ENCODE measurements at regions not wholly inside any gene's neighbourhood (a gene's known extent, or its start where the extent isn't known, plus 50 kb on each side); places are given as distances from the start of the nearest gene placed in this dataset.

GRCh38 chr5:164002214-164002613 lies 496.8 kb downstream of the MAT2B start:
- Histone ChIP-seq H3K36me3 (ENCODE audit: control insufficient read depth in 2 of 2, extremely low read depth in 1 of 2, insufficient read depth in 2 of 2, low read length in 2 of 2) (no peaks in the 10 kb centered on the region), H4K20me1 (ENCODE audit: control insufficient read depth, extremely low read depth, insufficient read depth, low read length) (no peaks in the 10 kb centered on the region), H3K9me1 (ENCODE audit: control insufficient read depth, extremely low read depth, insufficient read depth, low read length) (no peaks in the 10 kb centered on the region), H3K4me1 (ENCODE audit: control insufficient read depth, extremely low read depth, insufficient read depth, low read length) (no peaks in the 10 kb centered on the region), H3K27me3 (ENCODE audit: control insufficient read depth, extremely low read depth, insufficient read depth, low read length) (no peaks in the 10 kb centered on the region), H2AFZ (ENCODE audit: control insufficient read depth, low read length) (no peak overlapping the region), H3K79me2 (ENCODE audit: control insufficient read depth, insufficient read depth, low read length) (no peaks in the 10 kb centered on the region), H3K4me3 (ENCODE audit: control insufficient read depth in 2 of 3, extremely low read depth in 1 of 3, insufficient read depth in 2 of 3, low read depth in 1 of 3, low read length in 3 of 3) (no peak overlapping the region), H3K4me2 (ENCODE audit: control insufficient read depth, extremely low read depth, insufficient read depth, low read depth, low read length) (no peak overlapping the region), H3K9me3 (ENCODE audit: control insufficient read depth, low read depth, low read length) (no peaks in the 10 kb centered on the region), H3K9ac (ENCODE audit: control insufficient read depth, extremely low read depth, insufficient read depth, low read length) (no peak overlapping the region), H3K27ac (ENCODE audit: control insufficient read depth, insufficient read depth, low read length) (no peak overlapping the region)
- TF ChIP-seq EZH2 (IDR thresholded peaks at IDR 0.05; ENCODE audit: low read length) = no peak
- dilution Hi-C loops (cut with MboI; ENCODE audit: extremely low pct_ligation_motif_present, low sequenced_read_pairs) = loop anchor here (25.0 kb wide), 1 partner anchor 485 kb away; no protein-coding TSS in a partner anchor
- DNase-seq (ENCODE audit: low read depth, low spot score) (no peak), FAIRE-seq (no peak)

DNA sequence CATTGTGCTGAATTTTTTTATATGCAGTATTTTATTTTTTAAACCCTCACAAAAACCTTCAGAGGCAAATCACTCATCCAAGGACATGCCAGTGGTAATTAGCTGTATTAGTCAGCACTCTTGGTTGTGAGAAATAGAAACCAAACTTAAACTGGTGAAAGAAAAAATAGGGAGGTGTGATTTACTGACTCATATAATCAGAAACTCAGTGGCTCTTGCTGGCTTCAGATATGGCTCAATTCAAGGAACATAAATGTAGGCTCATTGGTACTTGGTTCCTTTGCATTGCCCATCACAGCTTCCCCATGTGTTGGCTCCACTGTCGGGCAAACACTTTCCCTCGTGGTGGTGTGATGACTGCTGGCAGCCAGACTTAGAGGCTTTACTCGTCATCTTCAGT lies 497.2 kb downstream of the MAT2B start:
- Histone ChIP-seq H3K4me2 (ENCODE audit: control insufficient read depth, extremely low read depth, insufficient read depth, low read depth, low read length) (no peak overlapping the region), H3K79me2 (ENCODE audit: control insufficient read depth, insufficient read depth, low read length) (no peaks in the 10 kb centered on the region), H2AFZ (ENCODE audit: control insufficient read depth, low read length) (no peak overlapping the region), H4K20me1 (ENCODE audit: control insufficient read depth, extremely low read depth, insufficient read depth, low read length) (no peaks in the 10 kb centered on the region), H3K4me3 (ENCODE audit: control insufficient read depth in 2 of 3, extremely low read depth in 1 of 3, insufficient read depth in 2 of 3, low read depth in 1 of 3, low read length in 3 of 3) (no peak overlapping the region), H3K27ac (ENCODE audit: control insufficient read depth, insufficient read depth, low read length) (no peak overlapping the region), H3K9ac (ENCODE audit: control insufficient read depth, extremely low read depth, insufficient read depth, low read length) (no peak overlapping the region), H3K36me3 (ENCODE audit: control insufficient read depth in 2 of 2, extremely low read depth in 1 of 2, insufficient read depth in 2 of 2, low read length in 2 of 2) (no peaks in the 10 kb centered on the region), H3K4me1 (ENCODE audit: control insufficient read depth, extremely low read depth, insufficient read depth, low read length) (no peaks in the 10 kb centered on the region), H3K9me1 (ENCODE audit: control insufficient read depth, extremely low read depth, insufficient read depth, low read length) (no peaks in the 10 kb centered on the region), H3K9me3 (ENCODE audit: control insufficient read depth, low read depth, low read length) (no peaks in the 10 kb centered on the region), H3K27me3 (ENCODE audit: control insufficient read depth, extremely low read depth, insufficient read depth, low read length) (no peaks in the 10 kb centered on the region)
- FAIRE-seq = no peak
- TF ChIP-seq CTCF (optimal IDR thresholded peaks at IDR 0.05 in 1 of 3, IDR thresholded peaks at IDR 0.05 in 1 of 3, conservative IDR thresholded peaks at IDR 0.05 in 1 of 3; ENCODE audit: extremely low read depth in 1 of 3, insufficient read depth in 2 of 3, low read length in 3 of 3) = no peak
- TF ChIP-seq EZH2 (IDR thresholded peaks at IDR 0.05; ENCODE audit: low read length) = no peak
- dilution Hi-C loops (cut with MboI; ENCODE audit: extremely low pct_ligation_motif_present, low sequenced_read_pairs) = loop anchor here (25.0 kb wide), 1 partner anchor 485 kb away; no protein-coding TSS in a partner anchor
- DNase-seq (ENCODE audit: low read depth, low spot score) = no peak

DNA sequence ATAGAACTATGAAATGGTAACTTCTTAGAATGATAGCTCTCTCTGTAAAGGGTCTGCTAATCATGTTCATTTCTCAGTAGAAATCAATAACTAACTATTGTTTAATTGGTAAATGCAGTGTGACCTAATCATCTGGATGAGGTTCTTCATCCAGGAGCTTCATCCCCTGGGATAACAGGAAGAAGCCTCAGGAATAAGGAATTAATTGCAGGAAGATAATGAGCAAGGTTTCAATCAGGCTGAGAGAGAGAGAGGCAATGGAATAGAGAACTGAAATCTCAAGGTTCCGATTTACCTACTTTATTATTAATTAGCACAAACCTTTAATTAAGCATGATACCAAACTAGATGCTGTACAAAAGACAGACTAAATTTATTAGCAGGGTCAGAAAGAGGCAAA lies 499.7 kb downstream of the MAT2B start:
- Histone ChIP-seq H3K27me3 (ENCODE audit: control insufficient read depth, extremely low read depth, insufficient read depth, low read length) (no peaks in the 10 kb centered on the region), H3K27ac (ENCODE audit: control insufficient read depth, insufficient read depth, low read length) (no peak overlapping the region), H3K36me3 (ENCODE audit: control insufficient read depth in 2 of 2, extremely low read depth in 1 of 2, insufficient read depth in 2 of 2, low read length in 2 of 2) (no peaks in the 10 kb centered on the region), H2AFZ (ENCODE audit: control insufficient read depth, low read length) (no peak overlapping the region), H3K79me2 (ENCODE audit: control insufficient read depth, insufficient read depth, low read length) (no peaks in the 10 kb centered on the region), H3K9ac (ENCODE audit: control insufficient read depth, extremely low read depth, insufficient read depth, low read length) (no peak overlapping the region), H3K9me3 (ENCODE audit: control insufficient read depth, low read depth, low read length) (no peaks in the 10 kb centered on the region), H3K4me2 (ENCODE audit: control insufficient read depth, extremely low read depth, insufficient read depth, low read depth, low read length) (no peak overlapping the region), H4K20me1 (ENCODE audit: control insufficient read depth, extremely low read depth, insufficient read depth, low read length) (no peaks in the 10 kb centered on the region), H3K4me1 (ENCODE audit: control insufficient read depth, extremely low read depth, insufficient read depth, low read length) (no peaks in the 10 kb centered on the region), H3K9me1 (ENCODE audit: control insufficient read depth, extremely low read depth, insufficient read depth, low read length) (no peaks in the 10 kb centered on the region), H3K4me3 (ENCODE audit: control insufficient read depth in 2 of 3, extremely low read depth in 1 of 3, insufficient read depth in 2 of 3, low read depth in 1 of 3, low read length in 3 of 3) (no peak overlapping the region)
- no peak for DNase-seq (ENCODE audit: low read depth, low spot score)
- FAIRE-seq = no peak
- dilution Hi-C loops (cut with MboI; ENCODE audit: extremely low pct_ligation_motif_present, low sequenced_read_pairs) = loop anchor here (25.0 kb wide), 1 partner anchor 482 kb away; no protein-coding TSS in a partner anchor
- TF ChIP-seq EZH2 (IDR thresholded peaks at IDR 0.05; ENCODE audit: low read length) (no peak), CTCF (optimal IDR thresholded peaks at IDR 0.05 in 1 of 3, IDR thresholded peaks at IDR 0.05 in 1 of 3, conservative IDR thresholded peaks at IDR 0.05 in 1 of 3; ENCODE audit: extremely low read depth in 1 of 3, insufficient read depth in 2 of 3, low read length in 3 of 3) (no peak)

Measured in keratinocyte (primary cell).